ENCODE measurements at regions not wholly inside any gene's neighbourhood (a gene's known extent, or its start where the extent isn't known, plus 50 kb on each side); places are given as distances from the start of the nearest gene placed in this dataset.
"Not testable (repeated sequence)": the region's sequence is repeated elsewhere in the genome, so short reads cannot be mapped to it uniquely, and the experiment has no call there.

- DNase-seq (ENCODE audit: low spot score): no peak
Observed at GRCh38 chr3:181609030-181609767, 102.5 kb upstream of the SOX2 start.

- DNase-seq (ENCODE audit: low spot score): no peak
Observed at GRCh38 chr3:181604267-181604666, 107.5 kb upstream of the SOX2 start.

DNA sequence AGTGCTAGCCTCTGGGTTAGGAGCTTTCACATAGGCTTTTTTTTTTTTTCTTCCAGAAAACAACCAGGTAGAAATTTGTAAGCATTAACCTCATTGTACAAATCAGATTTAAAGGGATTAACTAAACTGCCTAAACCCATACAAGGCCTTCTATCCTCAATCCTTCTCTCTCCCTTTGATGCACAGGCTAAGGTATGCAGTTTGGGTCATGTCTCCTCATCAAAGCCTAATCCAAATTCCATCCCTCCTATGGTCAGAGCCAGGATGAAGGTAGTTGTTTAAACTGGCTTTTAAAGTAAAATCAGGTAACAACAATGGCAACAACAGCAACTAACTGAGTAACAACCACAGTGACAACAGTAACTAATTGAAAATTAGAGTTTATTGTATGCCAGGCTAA, 115.6 kb upstream of the SOX2 start:
- no peak for DNase-seq (ENCODE audit: low spot score)

GRCh38 chr3:181590939-181591338, 120.8 kb upstream of the SOX2 start:
- DNase-seq (ENCODE audit: low spot score): not testable (repeated sequence)

GRCh38 chr3:181582619-181583018, 129.1 kb upstream of the SOX2 start:
- DNase-seq (ENCODE audit: low spot score): no peak

GRCh38 chr3:181581656-181582055, 130.1 kb upstream of the SOX2 start:
- DNase-seq (ENCODE audit: low spot score): no peak

- no peak for DNase-seq (ENCODE audit: low spot score)
Observed at GRCh38 chr3:181578743-181579142, 133.0 kb upstream of the SOX2 start.

- DNase-seq (ENCODE audit: low spot score): no peak
Observed at GRCh38 chr3:181572432-181572831, 139.3 kb upstream of the SOX2 start.

- DNase-seq (ENCODE audit: low spot score): no peak
Observed at GRCh38 chr3:181570472-181570871, 141.3 kb upstream of the SOX2 start.

- no peak for DNase-seq (ENCODE audit: low spot score)
Observed at GRCh38 chr3:181569356-181569940, 142.3 kb upstream of the SOX2 start.

DNA sequence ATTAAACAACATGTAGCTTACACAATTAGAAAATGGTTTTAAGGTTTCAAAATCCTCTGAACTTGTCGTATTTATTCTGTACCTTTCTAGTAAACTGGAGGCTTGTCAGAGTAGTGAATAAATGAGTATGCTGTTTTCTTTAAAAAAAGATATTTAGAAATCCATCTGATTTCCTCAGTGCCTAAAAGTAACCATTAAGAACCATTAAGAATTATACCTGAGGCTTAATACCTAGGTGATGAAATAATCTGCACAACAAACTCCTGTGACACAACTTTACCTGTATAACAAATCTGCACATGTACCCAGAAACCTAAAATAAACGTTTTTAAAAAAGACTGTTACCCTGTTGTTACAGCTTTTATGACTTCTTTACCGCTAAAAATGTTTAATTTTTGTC, 143.0 kb upstream of the SOX2 start:
- DNase-seq (ENCODE audit: low spot score): no peak

GRCh38 chr3:181568248-181568647, 143.5 kb upstream of the SOX2 start:
- DNase-seq (ENCODE audit: low spot score): no peak

GRCh38 chr3:181567311-181568075, 144.2 kb upstream of the SOX2 start:
- no peak for DNase-seq (ENCODE audit: low spot score)

DNA sequence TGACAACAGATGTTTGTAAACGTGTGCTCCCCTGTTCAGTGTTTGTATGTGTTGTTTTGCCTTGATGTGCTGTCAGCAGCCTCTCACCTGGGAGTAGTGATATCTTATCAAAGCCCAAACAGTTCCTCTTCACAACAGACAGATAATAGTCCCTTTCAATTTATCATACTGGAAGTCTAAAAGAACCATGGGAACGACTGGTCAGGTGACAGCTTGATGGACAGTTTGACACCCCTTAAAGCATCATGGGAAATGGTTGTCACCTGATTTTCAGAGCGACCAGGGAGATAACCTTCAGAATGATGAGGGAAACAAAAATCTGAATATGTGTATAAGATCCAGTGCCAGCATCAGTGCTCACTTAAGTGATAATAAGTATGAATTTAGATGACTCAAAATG, 146.3 kb upstream of the SOX2 start:
- no peak for DNase-seq (ENCODE audit: low spot score)

- DNase-seq (ENCODE audit: low spot score): no peak
Observed at GRCh38 chr3:181564222-181564621, 147.5 kb upstream of the SOX2 start.

DNA sequence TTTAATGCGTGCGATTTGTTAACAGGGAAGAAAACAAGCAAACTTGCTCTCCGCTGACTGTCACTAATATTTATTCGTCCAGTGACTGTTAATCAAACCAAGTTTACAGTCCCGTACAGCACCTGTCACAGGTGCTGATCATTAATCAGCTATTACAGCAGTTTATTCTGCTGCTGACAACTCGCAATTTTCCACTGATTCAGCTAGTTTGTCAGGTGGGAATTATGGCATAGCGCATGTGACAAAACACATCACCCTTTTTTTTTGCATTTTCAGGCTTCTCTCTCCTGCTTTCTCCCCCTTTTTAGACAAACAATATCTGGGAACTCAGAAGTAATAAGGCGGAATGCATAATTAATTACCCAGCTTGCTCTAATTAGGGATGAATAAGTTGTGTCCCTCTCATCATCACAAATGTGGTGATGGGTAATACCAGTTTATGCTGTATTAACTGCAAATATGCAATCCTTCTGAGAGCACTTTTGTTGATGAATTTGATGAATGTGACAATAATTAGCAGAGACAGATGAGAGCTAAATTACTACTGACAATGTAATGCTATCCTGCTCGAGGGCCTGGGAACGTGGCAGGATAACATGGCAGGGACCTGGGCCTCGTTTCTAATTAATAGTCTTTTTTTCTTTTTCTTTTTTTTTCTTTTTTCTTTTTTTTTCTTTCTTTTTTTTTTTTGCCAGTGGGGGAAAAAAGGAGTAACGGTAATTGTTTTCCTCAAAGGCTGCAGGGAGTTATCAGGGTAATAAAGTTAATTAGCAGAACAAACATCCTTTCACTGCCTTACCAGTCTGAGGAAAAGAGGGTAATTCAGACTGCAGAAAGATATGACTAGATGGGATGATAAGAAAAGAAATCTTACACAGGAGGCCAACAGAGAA, 150.3 kb upstream of the SOX2 start:
- DNase-seq (ENCODE audit: low spot score): no peak

DNA sequence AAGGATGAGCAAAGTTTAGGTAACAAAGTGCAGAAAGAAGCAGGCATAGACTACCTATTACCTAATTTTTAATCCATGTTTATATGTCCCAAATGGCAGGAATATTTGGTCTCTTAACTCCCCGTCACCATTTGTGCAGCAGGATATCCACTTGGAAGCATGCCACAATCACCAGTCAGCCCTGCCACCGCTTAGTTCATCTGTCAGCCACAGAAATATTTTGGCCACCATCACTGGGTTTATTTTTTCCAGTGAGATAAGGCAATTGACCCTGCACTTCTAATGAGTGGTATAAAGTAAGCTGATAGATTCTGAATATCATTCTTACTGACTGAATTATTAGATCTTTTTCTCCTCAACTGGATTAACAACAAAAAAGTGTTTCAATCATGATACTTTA, 152.9 kb upstream of the SOX2 start:
- DNase-seq (ENCODE audit: low spot score): no peak

DNA sequence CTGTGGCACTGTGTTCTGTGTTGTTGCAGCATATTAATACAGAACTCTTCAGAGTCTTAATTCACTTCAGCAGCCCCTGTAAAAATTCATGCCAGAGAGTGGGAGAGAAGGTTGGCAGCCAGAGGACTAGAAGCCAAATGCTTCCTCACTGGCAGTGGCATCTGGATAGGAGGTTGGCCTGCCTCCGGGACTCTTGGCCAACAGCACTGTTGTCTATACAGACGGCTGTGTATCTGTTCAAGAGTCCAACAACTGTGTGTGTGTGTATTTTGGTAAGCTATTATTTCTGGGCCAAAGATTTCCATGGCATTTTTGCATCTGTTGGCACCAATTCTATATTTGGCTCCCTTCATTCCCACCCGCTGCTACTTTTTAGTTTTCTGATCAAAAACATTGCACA, 156.0 kb upstream of the SOX2 start:
- DNase-seq (ENCODE audit: low spot score): no peak

DNA sequence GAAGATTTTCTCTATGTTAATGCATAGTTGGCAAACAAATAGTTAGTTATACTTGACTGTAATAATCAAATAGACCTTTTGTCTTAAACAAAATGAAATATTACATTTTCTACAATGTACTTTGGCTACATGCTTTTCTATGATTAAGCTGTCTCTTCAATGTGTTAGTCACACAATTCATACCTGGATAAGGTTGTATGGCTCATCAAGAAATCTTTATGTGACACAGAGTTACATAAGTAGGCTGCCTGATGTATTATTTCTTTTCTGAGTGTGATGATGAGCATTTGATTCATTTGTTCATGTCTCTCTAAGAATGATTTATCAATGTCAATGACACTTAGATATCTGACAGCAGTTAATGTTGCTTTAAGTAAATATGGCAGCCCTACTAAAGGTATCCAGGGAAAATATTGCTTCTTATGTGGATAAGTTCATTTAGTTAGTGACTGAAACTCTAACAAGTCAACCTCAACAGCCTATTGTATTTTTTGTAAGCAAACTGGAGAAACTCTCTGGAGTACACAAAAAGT, 157.4 kb upstream of the SOX2 start:
- DNase-seq (ENCODE audit: low spot score): no peak

- DNase-seq (ENCODE audit: low spot score): no peak
Observed at GRCh38 chr3:181549266-181549665, 162.5 kb upstream of the SOX2 start.

- no peak for DNase-seq (ENCODE audit: low spot score)
Observed at GRCh38 chr3:181541414-181541813, 170.3 kb upstream of the SOX2 start.

DNA sequence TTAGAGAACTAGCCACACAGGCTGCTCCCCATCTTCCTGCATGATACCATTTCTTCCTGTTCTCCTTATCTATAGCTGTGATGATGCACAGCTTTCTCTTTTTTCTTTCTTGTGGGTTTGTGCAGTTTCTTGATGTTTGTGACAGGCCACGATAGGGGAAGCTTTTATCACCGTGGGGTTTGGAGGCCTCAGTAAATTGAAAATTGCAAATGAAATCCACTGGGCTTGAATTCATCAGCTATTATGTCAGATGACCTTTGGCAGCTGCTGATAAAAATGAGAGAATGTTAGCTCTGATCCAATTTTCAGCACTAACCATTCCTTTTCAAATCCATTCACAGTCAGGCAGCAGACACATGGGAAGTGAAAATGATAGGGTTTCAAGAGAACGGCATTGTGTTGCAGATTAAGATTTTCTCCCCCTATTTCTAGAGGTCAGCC, 176.9 kb upstream of the SOX2 start:
- DNase-seq (ENCODE audit: low spot score): no peak

Measured in AG08396 (cell line).